SJSA1 (cell line): ENCODE measurements at regions not wholly inside any gene's neighbourhood (a gene's known extent, or its start where the extent isn't known, plus 50 kb on each side); places are given as distances from the start of the nearest gene placed in this dataset.
"Not testable (repeated sequence)": the region's sequence is repeated elsewhere in the genome, so short reads cannot be mapped to it uniquely, and the experiment has no call there.

Source experiments
- DNase-seq, 2 experiments: peaks; one replicate each; pipeline ENCODE4 v3.0.0-alpha.2; 2015 to 2020; ENCODE audit warnings: low spot score in 2 of 2, low read depth in 1 of 2
- H3K27ac ChIP-seq: fragments of 250-450 bp; sonication (Bioruptor Pico); 2 replicates; pipeline ENCODE4 v1.5.1; 2020; ENCODE audit warnings: mild to moderate bottlenecking, moderate library complexity
- H3K27me3 ChIP-seq: fragments of 250-450 bp; sonication (Bioruptor Pico); replicated peaks from 2 replicates; pipeline ENCODE4 v1.5.1; 2020; ENCODE audit warnings: mild to moderate bottlenecking, moderate library complexity
- H3K36me3 ChIP-seq: fragments of 250-450 bp; sonication (Bioruptor Pico); 2 replicates; pipeline ENCODE4 v1.5.1; 2020; ENCODE audit warnings: mild to moderate bottlenecking
- H3K4me1 ChIP-seq: fragments of 250-450 bp; sonication (Bioruptor Pico); replicated peaks from 2 replicates; pipeline ENCODE4 v1.6.1; 2021; ENCODE audit warnings: mild to moderate bottlenecking
- H3K4me3 ChIP-seq: fragments of 250-450 bp; sonication (Bioruptor Pico); 2 replicates; pipeline ENCODE4 v1.5.1; 2020; ENCODE audit warnings: mild to moderate bottlenecking
- H3K9me3 ChIP-seq: fragments of 250-450 bp; sonication (Bioruptor Pico); replicated peaks from 2 replicates; pipeline ENCODE4 v1.5.1; 2020; ENCODE audit warnings: mild to moderate bottlenecking

- H3K9me3 ChIP-seq = no peaks in the 10 kb centered on the region; the same call in 1 of the 2 replicates
- H3K4me3 ChIP-seq = no peak overlapping the region
- H3K27me3 ChIP-seq = no peaks in the 10 kb centered on the region
- DNase-seq = no peak
- H3K36me3 ChIP-seq = no peaks in the 10 kb centered on the region
- no peaks in the 10 kb centered on the region for H3K4me1 ChIP-seq
- H3K27ac ChIP-seq = no peak overlapping the region
These were observed 397.3 kb downstream of the SOX11 start for GRCh38 chr2:6089474-6089873.

GRCh38 chr2:6103372-6103771 lies 411.2 kb downstream of the SOX11 start:
- no peak overlapping the region for H3K4me3 ChIP-seq
- H3K36me3 ChIP-seq = no peaks in the 10 kb centered on the region
- H3K9me3 ChIP-seq = no peaks in the 10 kb centered on the region; the same call in 1 of the 2 replicates
- DNase-seq = no peak
- no peak overlapping the region for H3K27ac ChIP-seq
- H3K27me3 ChIP-seq = no peaks in the 10 kb centered on the region
- no peaks in the 10 kb centered on the region for H3K4me1 ChIP-seq

- no peaks in the 10 kb centered on the region for H3K4me1 ChIP-seq
- no peaks in the 10 kb centered on the region for H3K27me3 ChIP-seq
- H3K9me3 ChIP-seq = no peaks in the 10 kb centered on the region; the same call in 1 of the 2 replicates
- no peak for DNase-seq
- no peaks in the 10 kb centered on the region for H3K36me3 ChIP-seq
- no peak overlapping the region for H3K27ac ChIP-seq
- H3K4me3 ChIP-seq = no peak overlapping the region
These were observed 411.8 kb downstream of the SOX11 start for GRCh38 chr2:6103949-6104348.

- Histone ChIP-seq H3K36me3 (no peaks in the 10 kb centered on the region), H3K4me1 (no peaks in the 10 kb centered on the region), H3K9me3 (no peaks in the 10 kb centered on the region; the same call in none of the 2 replicates), H3K27me3 (no peaks in the 10 kb centered on the region), H3K27ac (no peak overlapping the region), H3K4me3 (no peak overlapping the region)
- DNase-seq = no peak
These were observed 415.1 kb downstream of the SOX11 start for GRCh38 chr2:6107290-6107689.

- H3K36me3 ChIP-seq = no peaks in the 10 kb centered on the region
- H3K27me3 ChIP-seq = no peaks in the 10 kb centered on the region
- H3K4me1 ChIP-seq = no peaks in the 10 kb centered on the region
- no peaks in the 10 kb centered on the region; the same call in none of the 2 replicates for H3K9me3 ChIP-seq
- H3K4me3 ChIP-seq = no peak overlapping the region
- no peak for DNase-seq
- H3K27ac ChIP-seq = no peak overlapping the region
These were observed 417.6 kb downstream of the SOX11 start for GRCh38 chr2:6109831-6110230.

GRCh38 chr2:6111781-6112261 lies 419.6 kb downstream of the SOX11 start:
- H3K4me1 ChIP-seq = no peaks in the 10 kb centered on the region
- no peaks in the 10 kb centered on the region for H3K27me3 ChIP-seq
- no peaks in the 10 kb centered on the region; the same call in none of the 2 replicates for H3K9me3 ChIP-seq
- no peak overlapping the region for H3K4me3 ChIP-seq
- DNase-seq = no peak
- no peaks in the 10 kb centered on the region for H3K36me3 ChIP-seq
- H3K27ac ChIP-seq = no peak overlapping the region

GRCh38 chr2:6113786-6114185 lies 421.6 kb downstream of the SOX11 start:
- H3K9me3 ChIP-seq = no peaks in the 10 kb centered on the region; the same call in 1 of the 2 replicates
- no peak for DNase-seq
- H3K4me1 ChIP-seq = no peaks in the 10 kb centered on the region
- no peak overlapping the region for H3K27ac ChIP-seq
- no peaks in the 10 kb centered on the region for H3K36me3 ChIP-seq
- no peaks in the 10 kb centered on the region for H3K27me3 ChIP-seq
- no peak overlapping the region for H3K4me3 ChIP-seq

GRCh38 chr2:6127718-6128117 lies 435.5 kb downstream of the SOX11 start:
- no peaks in the 10 kb centered on the region for H3K9me3 ChIP-seq
- H3K27me3 ChIP-seq = no peaks in the 10 kb centered on the region
- no peaks in the 10 kb centered on the region for H3K36me3 ChIP-seq
- no peaks in the 10 kb centered on the region for H3K4me1 ChIP-seq
- H3K27ac ChIP-seq = no peak overlapping the region
- DNase-seq = no peak
- H3K4me3 ChIP-seq = no peak overlapping the region

- H3K36me3 ChIP-seq = no peaks in the 10 kb centered on the region
- no peak overlapping the region for H3K27ac ChIP-seq
- DNase-seq = no peak
- H3K4me3 ChIP-seq = no peak overlapping the region
- H3K4me1 ChIP-seq = no peaks in the 10 kb centered on the region
- H3K27me3 ChIP-seq = no peaks in the 10 kb centered on the region
- H3K9me3 ChIP-seq = no peaks in the 10 kb centered on the region
These were observed 447.0 kb downstream of the SOX11 start for GRCh38 chr2:6139142-6139541.

GRCh38 chr2:6139916-6140315 lies 447.7 kb downstream of the SOX11 start:
- Histone ChIP-seq H3K4me1 (no peaks in the 10 kb centered on the region), H3K4me3 (no peak overlapping the region), H3K9me3 (no peaks in the 10 kb centered on the region), H3K27me3 (no peaks in the 10 kb centered on the region), H3K27ac (no peak overlapping the region), H3K36me3 (no peaks in the 10 kb centered on the region)
- no peak for DNase-seq

GRCh38 chr2:6140509-6140908 lies 448.3 kb downstream of the SOX11 start:
- H3K27ac ChIP-seq = no peak overlapping the region
- no peak overlapping the region for H3K4me3 ChIP-seq
- H3K36me3 ChIP-seq = no peaks in the 10 kb centered on the region
- no peaks in the 10 kb centered on the region for H3K4me1 ChIP-seq
- DNase-seq = no peak
- H3K27me3 ChIP-seq = no peaks in the 10 kb centered on the region
- no peaks in the 10 kb centered on the region for H3K9me3 ChIP-seq

GRCh38 chr2:6143812-6144211 lies 451.6 kb downstream of the SOX11 start:
- no peaks in the 10 kb centered on the region for H3K27me3 ChIP-seq
- DNase-seq = no peak
- no peaks in the 10 kb centered on the region for H3K9me3 ChIP-seq
- no peak overlapping the region for H3K4me3 ChIP-seq
- H3K27ac ChIP-seq = no peak overlapping the region
- no peaks in the 10 kb centered on the region for H3K4me1 ChIP-seq
- no peaks in the 10 kb centered on the region for H3K36me3 ChIP-seq

- H3K27ac ChIP-seq, H3K27me3 ChIP-seq, H3K4me1 ChIP-seq, H3K4me3 ChIP-seq, H3K9me3 ChIP-seq, H3K36me3 ChIP-seq, DNase-seq: not testable (repeated sequence)
These were observed 455.0 kb downstream of the SOX11 start for GRCh38 chr2:6147215-6147614.

GRCh38 chr2:6148882-6149281 lies 456.7 kb downstream of the SOX11 start:
- DNase-seq = no peak
- Histone ChIP-seq H3K36me3 (no peaks in the 10 kb centered on the region), H3K27ac (no peak overlapping the region), H3K9me3 (no peaks in the 10 kb centered on the region), H3K4me3 (no peak overlapping the region), H3K4me1 (no peaks in the 10 kb centered on the region), H3K27me3 (no peaks in the 10 kb centered on the region)

- no peak overlapping the region for H3K27ac ChIP-seq
- H3K4me1 ChIP-seq = no peaks in the 10 kb centered on the region
- no peaks in the 10 kb centered on the region for H3K27me3 ChIP-seq
- no peak overlapping the region for H3K4me3 ChIP-seq
- DNase-seq = no peak
- no peaks in the 10 kb centered on the region for H3K9me3 ChIP-seq
- no peaks in the 10 kb centered on the region for H3K36me3 ChIP-seq
These were observed 467.4 kb downstream of the SOX11 start for GRCh38 chr2:6159606-6160005.
